ENCODE measurements at regions not wholly inside any gene's neighbourhood (a gene's known extent, or its start where the extent isn't known, plus 50 kb on each side); places are given as distances from the start of the nearest gene placed in this dataset.
"Not testable (repeated sequence)": the region's sequence is repeated elsewhere in the genome, so short reads cannot be mapped to it uniquely, and the experiment has no call there.

- H3K4me3 ChIP-seq; in situ Hi-C loops (cut with MboI; ENCODE audit: low pct_unique_long_range_greater_than_20kb in 2 of 9, low sequenced_read_pairs in 9 of 9, unreplicated experiment in 9 of 9); H3K27ac ChIP-seq; H3K4me1 ChIP-seq (replicated peaks in 1 of 2): not testable (repeated sequence)
- peak in 1 of 8 experiments; percentile 15 for ATAC-seq (replicated peaks in 6 of 8)
- WGBS, 10 experiments = no CpG with 5 or more reads among the region's 11 CpGs
These were observed 58.2 kb upstream of the PLCXD1 start for GRCh38 chrX:222800-223513.

- in situ Hi-C loops (cut with MboI; ENCODE audit: low pct_unique_long_range_greater_than_20kb in 2 of 9, low sequenced_read_pairs in 9 of 9, unreplicated experiment in 9 of 9); H3K27ac ChIP-seq; H3K4me3 ChIP-seq; H3K4me1 ChIP-seq (replicated peaks in 1 of 2); ATAC-seq (replicated peaks in 6 of 8): not testable (repeated sequence)
- no CpG with 5 or more reads among the region's 7 CpGs for WGBS, 10 experiments
These were observed 57.7 kb upstream of the PLCXD1 start for GRCh38 chrX:223514-223854.

- H3K4me1 ChIP-seq (replicated peaks in 1 of 2); in situ Hi-C loops (cut with MboI; ENCODE audit: low pct_unique_long_range_greater_than_20kb in 2 of 9, low sequenced_read_pairs in 9 of 9, unreplicated experiment in 9 of 9): not testable (repeated sequence)
- H3K4me3 ChIP-seq = peak overlapping the region in 3 of 5 donors; percentile 27 to 54 (median 40)
- ATAC-seq (replicated peaks in 6 of 8) = peak in 7 of 8 experiments; percentile 46 to 95 (median 92)
- peak overlapping the region in 1 of 2 donors; percentile 77 for H3K27ac ChIP-seq
- WGBS, 10 experiments = no CpG with 5 or more reads among the region's 47 CpGs
These were observed 54.6 kb upstream of the PLCXD1 start for GRCh38 chrX:226474-227164.

GRCh38 chrX:227396-227795, 53.8 kb upstream of the PLCXD1 start:
- H3K4me1 ChIP-seq (replicated peaks in 1 of 2); H3K4me3 ChIP-seq; H3K27ac ChIP-seq; in situ Hi-C loops (cut with MboI; ENCODE audit: low pct_unique_long_range_greater_than_20kb in 2 of 9, low sequenced_read_pairs in 9 of 9, unreplicated experiment in 9 of 9): not testable (repeated sequence)
- WGBS, 10 experiments = no CpG with 5 or more reads among the region's 23 CpGs
- ATAC-seq (replicated peaks in 6 of 8) = peak in 1 of 8 experiments; percentile 2
